ENCODE measurements at regions not wholly inside any gene's neighbourhood (a gene's known extent, or its start where the extent isn't known, plus 50 kb on each side); places are given as distances from the start of the nearest gene placed in this dataset.

DNA sequence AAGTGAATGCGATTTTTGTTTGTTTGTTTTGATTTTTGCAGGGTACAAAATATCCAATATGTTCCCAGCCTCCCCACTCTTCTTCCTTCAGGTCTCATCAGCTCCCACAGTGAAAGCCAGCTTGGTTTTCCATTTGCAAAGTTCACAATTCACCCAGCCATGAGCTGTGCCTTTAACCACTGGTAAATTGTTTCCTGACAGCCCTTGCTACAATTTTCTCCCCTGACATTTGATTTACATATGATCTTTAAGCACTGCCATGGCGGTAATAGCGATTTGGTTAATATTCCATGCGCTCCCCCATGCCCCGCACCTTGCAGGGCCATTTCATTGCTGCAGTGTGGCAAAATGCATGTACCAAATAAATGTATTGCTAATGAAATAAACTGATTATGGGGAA lies 385.9 kb downstream of the MIAT start:
- TF ChIP-seq, protein P1, sequence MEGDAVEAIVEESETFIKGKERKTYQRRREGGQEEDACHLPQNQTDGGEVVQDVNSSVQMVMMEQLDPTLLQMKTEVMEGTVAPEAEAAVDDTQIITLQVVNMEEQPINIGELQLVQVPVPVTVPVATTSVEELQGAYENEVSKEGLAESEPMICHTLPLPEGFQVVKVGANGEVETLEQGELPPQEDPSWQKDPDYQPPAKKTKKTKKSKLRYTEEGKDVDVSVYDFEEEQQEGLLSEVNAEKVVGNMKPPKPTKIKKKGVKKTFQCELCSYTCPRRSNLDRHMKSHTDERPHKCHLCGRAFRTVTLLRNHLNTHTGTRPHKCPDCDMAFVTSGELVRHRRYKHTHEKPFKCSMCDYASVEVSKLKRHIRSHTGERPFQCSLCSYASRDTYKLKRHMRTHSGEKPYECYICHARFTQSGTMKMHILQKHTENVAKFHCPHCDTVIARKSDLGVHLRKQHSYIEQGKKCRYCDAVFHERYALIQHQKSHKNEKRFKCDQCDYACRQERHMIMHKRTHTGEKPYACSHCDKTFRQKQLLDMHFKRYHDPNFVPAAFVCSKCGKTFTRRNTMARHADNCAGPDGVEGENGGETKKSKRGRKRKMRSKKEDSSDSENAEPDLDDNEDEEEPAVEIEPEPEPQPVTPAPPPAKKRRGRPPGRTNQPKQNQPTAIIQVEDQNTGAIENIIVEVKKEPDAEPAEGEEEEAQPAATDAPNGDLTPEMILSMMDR (IDR thresholded peaks at IDR 0.05) = no peak
- no peak for TF ChIP-seq EZH2 (IDR thresholded peaks at IDR 0.05; ENCODE audit: borderline replicate concordance, insufficient read depth, low read depth, low read length, poor library complexity, severe bottlenecking)
